RWPE1 (cell line): ENCODE measurements at regions not wholly inside any gene's neighbourhood (a gene's known extent, or its start where the extent isn't known, plus 50 kb on each side); places are given as distances from the start of the nearest gene placed in this dataset.

Source experiments
- CTCF ChIA-PET: fragments of 350-600 bp; sonication (Branson Sonifier 250); formaldehyde crosslinking; extraction: SDS; loops from one replicate; lab custom pipeline; 2021; lab: Yijun Ruan, JAX
- POLR2A ChIA-PET: fragments of 400-600 bp; formaldehyde crosslinking; extraction: SDS; loops from one replicate; lab custom pipeline; 2020; ENCODE audit warnings: antibody characterized with exemption; ENCODE audit not compliant: low non-redundant PET; lab: Yijun Ruan, JAX
- DNase-seq: peaks from one replicate; pipeline ENCODE4 v3.0.0; 2012; ENCODE audit warnings: low spot score
- H3K27ac ChIP-seq: fragments of 450-650 bp; 2 replicates; pipeline ENCODE4 v1.5.1; 2017
- CTCF ChIP-seq: fragments of 450-650 bp; conservative IDR thresholded peaks from 2 replicates; pipeline ENCODE4 v1.5.1; 2017; ENCODE audit warnings: low read depth, mild to moderate bottlenecking

GRCh38 chr22:25482868-25483639, 81.4 kb upstream of the GRK3 start:
- no peak for TF ChIP-seq CTCF
- CTCF ChIA-PET: no interaction called here
- POLR2A ChIA-PET: no interaction called here
- H3K27ac ChIP-seq: no peak overlapping the region
- no peak for DNase-seq

- POLR2A ChIA-PET: no interaction called here
- no peak for DNase-seq
- TF ChIP-seq CTCF: no peak
- no peak overlapping the region for H3K27ac ChIP-seq
- CTCF ChIA-PET: no interaction called here
These were observed 80.5 kb upstream of the GRK3 start for GRCh38 chr22:25483931-25484330.

- H3K27ac ChIP-seq: no peak overlapping the region
- DNase-seq: no peak
- TF ChIP-seq CTCF: no peak
- POLR2A ChIA-PET: no interaction called here
- CTCF ChIA-PET: interaction anchor here (0.6 kb wide), 1 partner anchor 286 kb away, joined by 3 read pairs; no protein-coding TSS in a partner anchor
These were observed 79.8 kb upstream of the GRK3 start for GRCh38 chr22:25484521-25485315.

GRCh38 chr22:25485626-25486545, 78.6 kb upstream of the GRK3 start:
- no peak overlapping the region for H3K27ac ChIP-seq
- ChIA-PET POLR2A (no interaction called here), CTCF (no interaction called here)
- no peak for TF ChIP-seq CTCF
- no peak for DNase-seq

- H3K27ac ChIP-seq: no peak overlapping the region
- ChIA-PET CTCF (no interaction called here), POLR2A (no interaction called here)
- TF ChIP-seq CTCF: no peak
- DNase-seq: no peak
These were observed 77.0 kb upstream of the GRK3 start for GRCh38 chr22:25487508-25487907.
